ENCODE measurements at regions not wholly inside any gene's neighbourhood (a gene's known extent, or its start where the extent isn't known, plus 50 kb on each side); places are given as distances from the start of the nearest gene placed in this dataset.

DNA sequence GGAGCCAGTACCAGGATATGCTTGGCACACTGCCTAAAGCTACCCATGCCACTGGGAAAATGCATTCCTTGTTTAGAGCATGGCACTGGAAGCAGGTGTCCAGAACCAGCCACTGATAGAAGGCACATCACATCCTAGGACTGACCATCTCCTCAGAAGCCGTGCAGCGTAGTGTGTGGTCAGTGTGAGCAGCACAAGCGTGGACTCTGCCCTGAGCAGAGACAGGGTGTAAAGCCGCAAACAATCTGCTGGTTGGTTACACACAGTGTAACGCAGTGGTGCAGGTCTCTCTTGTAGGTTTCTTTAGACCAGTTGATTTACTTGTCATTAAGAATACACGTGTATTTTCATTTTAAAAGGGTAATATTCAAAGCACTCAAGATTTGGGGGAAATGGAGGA is 377.8 kb upstream of the HS6ST1 start:
- H3K79me2 ChIP-seq (ENCODE audit: control insufficient read depth, low read length): no peaks in the 10 kb centered on the region
- H3K4me2 ChIP-seq (ENCODE audit: low read length): no peak overlapping the region
- no peaks in the 10 kb centered on the region for H3K4me1 ChIP-seq (ENCODE audit: control insufficient read depth, low read length)

DNA sequence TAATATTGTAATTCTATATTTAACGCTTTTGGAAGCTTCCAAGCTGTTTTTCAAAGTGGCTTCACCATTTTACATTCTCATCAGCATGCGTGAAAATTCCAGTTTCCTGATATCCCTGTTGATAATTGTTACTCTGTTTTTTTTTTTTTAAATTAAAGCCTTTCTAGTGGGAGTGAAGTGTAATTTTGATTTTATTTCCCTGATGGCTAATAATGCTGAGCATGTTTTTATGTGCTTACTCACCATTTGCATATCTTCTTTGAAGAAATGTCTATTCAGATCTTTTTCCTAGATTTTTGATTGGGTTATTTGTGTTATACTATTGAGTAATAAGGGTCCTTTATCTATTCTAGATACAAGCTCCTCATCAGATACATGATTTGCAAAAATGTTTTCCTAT is 382.8 kb upstream of the HS6ST1 start:
- no peaks in the 10 kb centered on the region for H3K4me1 ChIP-seq (ENCODE audit: control insufficient read depth, low read length)
- no peaks in the 10 kb centered on the region for H3K9me2 ChIP-seq (replicated peaks; ENCODE audit: control insufficient read depth, low read length)
- H3K27ac ChIP-seq (ENCODE audit: low read depth, low read length): no peak overlapping the region
- no peak for TF ChIP-seq EZH2phosphoT487 (IDR thresholded peaks at IDR 0.05; ENCODE audit: borderline replicate concordance, low read length)
- TF ChIP-seq, protein P1, sequence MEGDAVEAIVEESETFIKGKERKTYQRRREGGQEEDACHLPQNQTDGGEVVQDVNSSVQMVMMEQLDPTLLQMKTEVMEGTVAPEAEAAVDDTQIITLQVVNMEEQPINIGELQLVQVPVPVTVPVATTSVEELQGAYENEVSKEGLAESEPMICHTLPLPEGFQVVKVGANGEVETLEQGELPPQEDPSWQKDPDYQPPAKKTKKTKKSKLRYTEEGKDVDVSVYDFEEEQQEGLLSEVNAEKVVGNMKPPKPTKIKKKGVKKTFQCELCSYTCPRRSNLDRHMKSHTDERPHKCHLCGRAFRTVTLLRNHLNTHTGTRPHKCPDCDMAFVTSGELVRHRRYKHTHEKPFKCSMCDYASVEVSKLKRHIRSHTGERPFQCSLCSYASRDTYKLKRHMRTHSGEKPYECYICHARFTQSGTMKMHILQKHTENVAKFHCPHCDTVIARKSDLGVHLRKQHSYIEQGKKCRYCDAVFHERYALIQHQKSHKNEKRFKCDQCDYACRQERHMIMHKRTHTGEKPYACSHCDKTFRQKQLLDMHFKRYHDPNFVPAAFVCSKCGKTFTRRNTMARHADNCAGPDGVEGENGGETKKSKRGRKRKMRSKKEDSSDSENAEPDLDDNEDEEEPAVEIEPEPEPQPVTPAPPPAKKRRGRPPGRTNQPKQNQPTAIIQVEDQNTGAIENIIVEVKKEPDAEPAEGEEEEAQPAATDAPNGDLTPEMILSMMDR (IDR thresholded peaks at IDR 0.05; ENCODE audit: low read depth, low read length, poor library complexity, severe bottlenecking): no peak
- H3F3A ChIP-seq (ENCODE audit: control insufficient read depth, insufficient read depth): no peaks in the 10 kb centered on the region
- H3K27me3 ChIP-seq (ENCODE audit: control insufficient read depth, low read length): no peaks in the 10 kb centered on the region
- H4K20me1 ChIP-seq (ENCODE audit: control insufficient read depth, insufficient read depth, low read depth, low read length): no peaks in the 10 kb centered on the region
- no peaks in the 10 kb centered on the region for H3K36me3 ChIP-seq (ENCODE audit: control insufficient read depth, low read length)
- 0 out of 2 replicates have a peak, but pooled peaks cover under 1% of the 10 kb centered on the region for H3K9me3 ChIP-seq (ENCODE audit: control insufficient read depth, insufficient read depth, low read length)
- no peak overlapping the region for H3K4me2 ChIP-seq (ENCODE audit: low read length)
- H3K79me2 ChIP-seq (ENCODE audit: control insufficient read depth, low read length): no peaks in the 10 kb centered on the region
- no peak overlapping the region for H3K4me3 ChIP-seq (ENCODE audit: low read length)

More for the DNA sequence above, 377.8 kb upstream of the HS6ST1 start:
- Histone ChIP-seq H3K27me3 (ENCODE audit: control insufficient read depth, low read length) (no peaks in the 10 kb centered on the region), H3K9me2 (replicated peaks; ENCODE audit: control insufficient read depth, low read length) (no peaks in the 10 kb centered on the region), H3F3A (ENCODE audit: control insufficient read depth, insufficient read depth) (no peaks in the 10 kb centered on the region), H3K9me3 (ENCODE audit: control insufficient read depth, insufficient read depth, low read length) (no peaks in the 10 kb centered on the region), H3K4me3 (ENCODE audit: low read length) (no peak overlapping the region), H4K20me1 (ENCODE audit: control insufficient read depth, insufficient read depth, low read depth, low read length) (no peaks in the 10 kb centered on the region), H3K36me3 (ENCODE audit: control insufficient read depth, low read length) (no peaks in the 10 kb centered on the region), H3K27ac (ENCODE audit: low read depth, low read length) (no peak overlapping the region)
- no peak for TF ChIP-seq EZH2phosphoT487 (IDR thresholded peaks at IDR 0.05; ENCODE audit: borderline replicate concordance, low read length)
- TF ChIP-seq, protein P1 (IDR thresholded peaks at IDR 0.05; ENCODE audit: low read depth, low read length, poor library complexity, severe bottlenecking): no peak

DNA sequence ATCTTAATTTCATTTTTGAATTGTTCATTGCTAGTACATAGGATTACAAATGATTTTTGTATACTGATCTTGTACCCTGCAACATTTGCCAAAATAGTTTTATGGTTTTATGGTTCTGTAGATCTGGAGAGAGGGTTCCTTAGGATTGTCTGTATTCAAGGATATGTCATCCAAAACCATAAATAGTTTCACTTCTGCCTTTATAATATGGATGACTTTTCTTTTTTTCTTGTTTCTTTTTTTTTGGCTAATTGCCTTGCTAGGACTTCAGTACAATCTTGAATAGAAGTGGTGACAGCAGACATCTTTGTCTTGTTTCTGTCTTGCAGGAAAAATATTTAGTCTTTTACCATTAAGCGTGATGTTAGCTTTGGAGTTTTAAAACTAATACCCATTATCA is 383.9 kb upstream of the HS6ST1 start:
- no peaks in the 10 kb centered on the region for H3K4me1 ChIP-seq (ENCODE audit: control insufficient read depth, low read length)
- no peak overlapping the region for H3K4me3 ChIP-seq (ENCODE audit: low read length)
- H3F3A ChIP-seq (ENCODE audit: control insufficient read depth, insufficient read depth): no peaks in the 10 kb centered on the region
- no peaks in the 10 kb centered on the region for H3K9me2 ChIP-seq (replicated peaks; ENCODE audit: control insufficient read depth, low read length)
- TF ChIP-seq, protein P1 (IDR thresholded peaks at IDR 0.05; ENCODE audit: low read depth, low read length, poor library complexity, severe bottlenecking): no peak
- TF ChIP-seq EZH2phosphoT487 (IDR thresholded peaks at IDR 0.05; ENCODE audit: borderline replicate concordance, low read length): no peak
- no peak overlapping the region for H3K27ac ChIP-seq (ENCODE audit: low read depth, low read length)
- no peak overlapping the region for H3K4me2 ChIP-seq (ENCODE audit: low read length)
- H3K27me3 ChIP-seq (ENCODE audit: control insufficient read depth, low read length): no peaks in the 10 kb centered on the region
- H4K20me1 ChIP-seq (ENCODE audit: control insufficient read depth, insufficient read depth, low read depth, low read length): no peaks in the 10 kb centered on the region
- H3K79me2 ChIP-seq (ENCODE audit: control insufficient read depth, low read length): no peaks in the 10 kb centered on the region
- peaks cover 10% of the 10 kb centered on the region for H3K9me3 ChIP-seq (ENCODE audit: control insufficient read depth, insufficient read depth, low read length)
- no peaks in the 10 kb centered on the region for H3K36me3 ChIP-seq (ENCODE audit: control insufficient read depth, low read length)

Measured in DOHH2 (cell line).